Breast epithelium (tissue), 4 donors: ENCODE measurements at regions not wholly inside any gene's neighbourhood (a gene's known extent, or its start where the extent isn't known, plus 50 kb on each side); places are given as distances from the start of the nearest gene placed in this dataset.

Experiments
- DNase-seq, 2 donors: peaks; one replicate each; pipeline ENCODE4 v3.0.0-alpha.2; 2019; ENCODE audit warnings: low spot score in 2 of 2
- H3K27ac ChIP-seq, 2 donors: fragments of 200-600 bp; sonication (generic) in 1 of 2; one replicate each; pipeline ENCODE4 v1.5.1; 2016 to 2019; ENCODE audit warnings: mild to moderate bottlenecking in 1 of 2
- H3K27me3 ChIP-seq, 2 donors: fragments of 200-600 bp; sonication (generic) in 1 of 2; one replicate each; pipeline versions ENCODE4 v1.5.1 to v1.6.0; 2017 to 2019; ENCODE audit warnings: control low read depth in 1 of 2, mild to moderate bottlenecking in 1 of 2
- H3K36me3 ChIP-seq: fragments of 200-600 bp; one replicate; pipeline ENCODE4 v1.5.1; 2019
- H3K4me1 ChIP-seq, 2 donors: fragments of 200-600 bp; sonication (generic); one replicate each; pipeline ENCODE4 v1.5.1; 2016 to 2019; ENCODE audit warnings: control low read depth in 1 of 2
- H3K4me3 ChIP-seq, 3 donors: fragments of 200-600 bp; sonication (generic); 1 replicate in 2 of 3; 2 replicates in 1 of 3; pipeline ENCODE4 v1.5.1; 2016 to 2019; ENCODE audit warnings: mild to moderate bottlenecking in 3 of 3, moderate library complexity in 2 of 3
- H3K9me3 ChIP-seq, 2 donors: fragments of 200-600 bp; sonication (generic) in 1 of 2; one replicate each; pipeline ENCODE4 v1.5.1; 2016 to 2019; ENCODE audit warnings: control low read depth in 1 of 2
- POLR2A ChIP-seq: fragments of 450-650 bp; IDR thresholded peaks from one replicate; pipeline ENCODE4 v1.6.1; 2016; ENCODE audit warnings: antibody characterized with exemption, mild to moderate bottlenecking, moderate library complexity
- POLR2AphosphoS5 ChIP-seq, 3 donors: sonication (generic); formaldehyde crosslinking; IDR thresholded peaks; one replicate each; pipeline ENCODE4 v1.6.1; 2017; ENCODE audit warnings: antibody characterized with exemption in 3 of 3
- intact Hi-C: fragments of 100-400 bp; cut with DNase I; formaldehyde crosslinking; loops from one replicate; pipeline ENCODE4 v1.15.1; 2023; ENCODE audit warnings: low total_unique reads
- TF ChIP-seq, protein P1 (sequence below), 3 donors: fragments of 450-650 bp; IDR thresholded peaks; one replicate each; pipeline ENCODE4 v1.5.1; 2016 to 2017; ENCODE audit warnings: antibody characterized with exemption in 3 of 3, mild to moderate bottlenecking in 3 of 3, moderate library complexity in 3 of 3

DNA sequence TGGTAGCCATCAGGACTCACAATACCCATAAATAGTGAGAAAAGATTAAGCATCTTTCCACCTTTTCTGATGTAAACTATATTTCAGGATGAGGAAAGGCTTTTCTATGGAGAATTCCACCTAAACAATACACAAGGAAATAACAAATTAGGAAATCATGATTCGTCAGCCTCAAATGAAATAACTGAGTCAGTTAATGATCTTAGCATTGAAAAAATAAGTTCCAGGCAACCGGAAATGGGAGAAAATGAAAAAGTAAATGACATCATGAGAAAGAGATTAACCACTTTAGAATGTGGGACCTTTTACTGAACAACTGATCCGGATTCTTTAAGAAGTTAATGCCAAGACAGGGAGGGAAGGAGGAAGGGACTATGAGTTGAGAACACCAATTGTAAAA lies 742.3 kb downstream of the TNS3 start:
- no peak for DNase-seq
- H3K4me3 ChIP-seq, result no peak overlapping the region
- no peaks in the 10 kb centered on the region for H3K27me3 ChIP-seq
- no peaks in the 10 kb centered on the region for H3K9me3 ChIP-seq
- intact Hi-C loops, result no loop called here
- H3K4me1 ChIP-seq, result no peaks in the 10 kb centered on the region
- TF ChIP-seq, protein P1, sequence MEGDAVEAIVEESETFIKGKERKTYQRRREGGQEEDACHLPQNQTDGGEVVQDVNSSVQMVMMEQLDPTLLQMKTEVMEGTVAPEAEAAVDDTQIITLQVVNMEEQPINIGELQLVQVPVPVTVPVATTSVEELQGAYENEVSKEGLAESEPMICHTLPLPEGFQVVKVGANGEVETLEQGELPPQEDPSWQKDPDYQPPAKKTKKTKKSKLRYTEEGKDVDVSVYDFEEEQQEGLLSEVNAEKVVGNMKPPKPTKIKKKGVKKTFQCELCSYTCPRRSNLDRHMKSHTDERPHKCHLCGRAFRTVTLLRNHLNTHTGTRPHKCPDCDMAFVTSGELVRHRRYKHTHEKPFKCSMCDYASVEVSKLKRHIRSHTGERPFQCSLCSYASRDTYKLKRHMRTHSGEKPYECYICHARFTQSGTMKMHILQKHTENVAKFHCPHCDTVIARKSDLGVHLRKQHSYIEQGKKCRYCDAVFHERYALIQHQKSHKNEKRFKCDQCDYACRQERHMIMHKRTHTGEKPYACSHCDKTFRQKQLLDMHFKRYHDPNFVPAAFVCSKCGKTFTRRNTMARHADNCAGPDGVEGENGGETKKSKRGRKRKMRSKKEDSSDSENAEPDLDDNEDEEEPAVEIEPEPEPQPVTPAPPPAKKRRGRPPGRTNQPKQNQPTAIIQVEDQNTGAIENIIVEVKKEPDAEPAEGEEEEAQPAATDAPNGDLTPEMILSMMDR (IDR thresholded peaks at IDR 0.05), result no peak
- TF ChIP-seq POLR2A, result no peak
- TF ChIP-seq POLR2AphosphoS5 (IDR thresholded peaks at IDR 0.05), result no peak
- no peaks in the 10 kb centered on the region for H3K36me3 ChIP-seq
- no peak overlapping the region for H3K27ac ChIP-seq

DNA sequence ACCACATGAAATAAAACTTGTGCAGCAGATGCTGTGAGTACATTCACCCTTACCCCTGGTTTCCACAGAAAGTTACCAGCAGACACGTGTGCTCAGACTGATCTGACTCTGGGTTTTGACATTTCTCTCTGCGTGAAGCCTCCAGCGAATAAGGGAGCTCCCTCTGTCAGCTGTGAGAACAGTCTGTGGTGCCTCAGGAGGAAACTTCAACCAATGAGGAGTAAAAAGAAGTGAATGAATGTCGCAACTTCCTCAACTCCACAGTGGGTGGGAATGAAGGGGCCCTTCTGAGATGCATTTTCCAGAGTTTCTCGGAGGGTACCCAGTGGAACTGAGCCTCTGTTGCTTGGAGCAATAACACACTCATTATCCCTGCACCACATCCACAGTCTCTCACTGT lies 743.4 kb downstream of the TNS3 start:
- Histone ChIP-seq H3K36me3 (no peaks in the 10 kb centered on the region), H3K4me3 (no peak overlapping the region), H3K27me3 (no peaks in the 10 kb centered on the region), H3K9me3 (no peaks in the 10 kb centered on the region), H3K27ac (no peak overlapping the region), H3K4me1 (no peaks in the 10 kb centered on the region)
- intact Hi-C loops, result no loop called here
- TF ChIP-seq POLR2AphosphoS5 (IDR thresholded peaks at IDR 0.05) (no peak), POLR2A (no peak)
- TF ChIP-seq, protein P1 (IDR thresholded peaks at IDR 0.05), result no peak
- no peak for DNase-seq

DNA sequence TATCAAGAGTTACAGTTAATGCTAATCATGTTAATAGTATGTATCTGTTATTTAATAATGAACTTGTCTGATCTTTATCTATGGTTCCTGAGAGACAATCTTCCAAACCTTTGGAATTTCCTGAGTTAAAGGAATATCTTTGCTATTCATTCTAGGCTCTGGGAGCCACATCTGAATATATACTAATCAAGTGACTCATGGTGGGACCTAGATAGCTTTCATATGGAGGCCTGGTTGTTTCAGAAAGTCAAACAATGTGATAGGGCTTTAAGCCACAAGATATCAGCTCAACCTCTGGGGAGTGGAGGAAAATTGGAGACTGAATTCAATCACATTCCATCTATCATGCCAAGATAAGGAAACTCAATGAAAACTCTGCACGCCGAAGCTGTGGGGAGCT lies 746.4 kb downstream of the TNS3 start:
- Histone ChIP-seq H3K36me3 (no peaks in the 10 kb centered on the region), H3K9me3 (no peaks in the 10 kb centered on the region), H3K27me3 (no peaks in the 10 kb centered on the region), H3K4me1 (no peaks in the 10 kb centered on the region), H3K4me3 (no peak overlapping the region), H3K27ac (no peak overlapping the region)
- TF ChIP-seq POLR2AphosphoS5 (IDR thresholded peaks at IDR 0.05), result no peak
- TF ChIP-seq, protein P1 (IDR thresholded peaks at IDR 0.05), result no peak
- TF ChIP-seq POLR2A, result no peak
- intact Hi-C loops, result no loop called here
- DNase-seq, result no peak

DNA sequence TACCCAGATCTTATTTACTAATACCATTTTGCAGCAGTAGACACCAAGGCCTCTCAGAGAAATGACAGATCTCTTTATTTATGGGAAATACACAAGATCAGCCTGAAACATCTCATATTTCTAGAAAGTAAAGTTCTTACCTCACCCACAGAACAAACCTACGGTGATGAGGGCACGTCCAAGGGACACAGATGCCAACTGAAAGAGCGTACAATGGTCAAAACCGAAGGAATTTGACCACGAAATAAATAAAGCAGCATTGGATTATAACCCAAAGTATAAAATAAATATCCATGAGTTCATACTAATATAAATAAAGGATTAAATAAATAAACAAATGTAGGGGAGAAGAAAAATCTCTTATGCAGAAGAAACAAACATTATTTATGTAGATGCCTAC lies 747.0 kb downstream of the TNS3 start:
- Histone ChIP-seq H3K4me1 (no peaks in the 10 kb centered on the region), H3K9me3 (no peaks in the 10 kb centered on the region), H3K27me3 (no peaks in the 10 kb centered on the region), H3K36me3 (no peaks in the 10 kb centered on the region), H3K27ac (no peak overlapping the region), H3K4me3 (no peak overlapping the region)
- DNase-seq, result no peak
- intact Hi-C loops, result no loop called here
- no peak for TF ChIP-seq POLR2AphosphoS5 (IDR thresholded peaks at IDR 0.05)
- TF ChIP-seq, protein P1 (IDR thresholded peaks at IDR 0.05), result no peak
- TF ChIP-seq POLR2A, result no peak

DNA sequence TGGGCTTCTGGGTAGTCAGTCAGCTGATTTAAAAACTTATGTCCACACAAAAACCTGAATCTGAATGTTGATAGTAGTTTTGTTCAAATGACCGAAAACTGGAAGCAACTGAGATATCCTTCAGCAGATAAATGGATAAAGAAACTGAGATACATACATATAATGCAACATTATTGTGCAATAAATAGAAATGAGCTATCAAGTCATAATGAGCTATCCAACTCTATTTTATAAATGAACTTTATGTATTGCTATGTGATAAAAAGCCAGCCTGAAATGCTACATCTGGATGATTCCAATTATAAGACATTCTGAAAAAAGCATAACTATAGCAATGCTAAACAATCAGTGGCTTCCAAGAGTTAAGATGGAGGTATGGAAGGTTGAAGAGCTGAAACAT lies 748.7 kb downstream of the TNS3 start:
- intact Hi-C loops, result no loop called here
- TF ChIP-seq POLR2A (no peak), POLR2AphosphoS5 (IDR thresholded peaks at IDR 0.05) (no peak)
- TF ChIP-seq, protein P1 (IDR thresholded peaks at IDR 0.05), result no peak
- Histone ChIP-seq H3K9me3 (peaks cover 0 to 6% of the 10 kb centered on the region in 2 donors), H3K36me3 (no peaks in the 10 kb centered on the region), H3K4me3 (no peak overlapping the region), H3K27ac (no peak overlapping the region), H3K4me1 (no peaks in the 10 kb centered on the region), H3K27me3 (no peaks in the 10 kb centered on the region)
- DNase-seq, result no peak
